GM18505 (cell line): ENCODE measurements at regions not wholly inside any gene's neighbourhood (a gene's known extent, or its start where the extent isn't known, plus 50 kb on each side); places are given as distances from the start of the nearest gene placed in this dataset.

Source experiments
- ATAC-seq: cut with Tn5 transposase; IDR thresholded peaks from one replicate; pipeline ENCODE4 v1.9.1; 2021; ENCODE audit not compliant: unreplicated experiment
- POLR2A ChIP-seq: IDR thresholded peaks from 4 replicates; pipeline ENCODE4 v1.6.1; 2011; ENCODE audit warnings: borderline replicate concordance; ENCODE audit not compliant: insufficient read depth, insufficient read length; ENCODE audit errors: extremely low read depth

DNA sequence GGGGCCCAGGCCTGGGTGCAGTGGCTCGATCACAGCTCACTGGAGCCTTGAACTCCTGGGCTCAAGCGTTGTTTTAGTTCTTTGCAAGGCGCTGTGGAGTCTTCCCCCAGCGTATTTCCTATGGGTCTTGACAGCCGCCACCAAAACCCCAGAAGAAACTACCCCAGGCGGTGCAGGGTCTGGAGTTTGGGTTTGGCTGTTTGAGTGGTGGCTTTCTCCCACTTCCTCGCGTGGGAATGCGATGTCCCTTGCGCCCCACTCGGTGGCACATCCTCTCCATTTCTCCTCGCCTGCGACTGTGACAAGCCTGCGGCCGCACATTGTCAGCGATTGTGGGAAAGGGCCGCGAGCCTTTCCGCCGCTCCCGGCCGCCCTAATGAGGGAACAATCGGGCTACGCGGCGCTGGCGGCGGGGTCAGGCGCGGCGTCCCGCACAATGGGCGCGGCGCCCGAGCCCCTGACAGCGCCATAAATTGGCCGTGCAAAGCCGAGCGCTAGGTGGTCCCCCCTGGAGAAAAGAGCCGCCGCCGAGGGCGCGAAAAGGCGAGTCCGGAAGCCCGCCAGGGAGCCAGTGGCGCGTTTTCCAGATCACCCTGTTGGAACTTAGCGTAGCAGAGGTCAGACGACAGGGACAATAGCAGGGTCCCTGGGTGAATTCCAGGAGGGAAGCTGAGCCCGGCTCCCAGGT, 194.9 kb upstream of the POU3F3 start:
- ATAC-seq = no peak
- TF ChIP-seq POLR2A = no peak

DNA sequence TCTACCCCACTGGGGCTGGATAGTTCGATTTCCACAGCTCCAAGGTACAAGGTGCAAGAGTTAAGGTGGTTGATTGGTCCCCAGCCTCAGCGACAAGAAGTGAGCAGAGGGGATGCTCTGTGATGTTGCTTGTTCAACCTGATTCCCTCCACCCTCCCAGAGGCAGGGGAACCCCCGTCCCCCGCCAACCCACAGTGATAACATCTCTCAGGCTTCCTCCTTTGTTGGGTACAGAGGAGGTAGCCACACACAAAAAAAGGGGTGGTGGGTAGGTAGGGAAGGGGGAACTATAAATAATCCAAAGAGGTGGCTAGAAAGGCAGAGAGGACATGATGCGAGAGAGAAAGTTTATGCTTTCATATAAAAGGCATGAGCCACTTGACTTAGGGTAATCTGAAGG, 192.9 kb upstream of the POU3F3 start:
- no peak for TF ChIP-seq POLR2A
- no peak for ATAC-seq

DNA sequence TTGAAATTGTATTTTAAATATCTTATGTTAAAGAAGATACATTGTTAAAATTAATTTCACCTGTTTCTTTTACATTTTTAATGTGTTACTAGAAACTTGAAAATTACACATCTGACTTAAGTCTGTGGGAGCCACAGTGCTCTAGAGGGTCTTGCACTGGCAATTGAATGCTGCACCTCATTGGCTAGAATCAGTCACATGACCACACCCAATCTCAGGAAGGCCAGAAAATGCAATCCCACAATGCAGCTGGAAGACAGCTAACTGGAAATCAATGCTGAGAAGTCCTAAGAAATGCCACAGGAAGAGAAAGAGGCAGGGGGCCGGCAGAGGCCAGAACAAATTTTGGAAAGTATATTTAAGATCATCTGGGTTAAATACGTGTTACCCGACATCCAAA, 189.2 kb upstream of the POU3F3 start:
- TF ChIP-seq POLR2A = no peak
- ATAC-seq = no peak

DNA sequence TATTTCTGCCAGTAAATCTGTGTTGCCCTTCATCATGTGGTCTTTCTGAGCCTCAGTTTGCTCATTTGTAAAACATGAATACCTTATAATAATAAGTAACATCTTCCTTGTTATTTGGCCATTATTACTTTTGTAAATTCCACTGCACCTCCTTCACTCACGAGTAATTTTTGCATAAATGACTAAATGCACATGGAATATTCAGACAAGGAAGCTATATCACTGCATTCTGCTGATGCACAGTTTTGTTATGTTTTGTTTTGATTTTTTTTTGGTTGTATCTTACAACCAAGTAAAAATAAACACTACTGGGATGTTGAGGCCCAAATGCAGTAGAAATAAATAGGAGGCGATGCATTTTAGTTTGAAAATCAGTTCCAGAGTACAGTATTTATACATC, 185.3 kb upstream of the POU3F3 start:
- ATAC-seq = no peak
- TF ChIP-seq POLR2A = no peak

DNA sequence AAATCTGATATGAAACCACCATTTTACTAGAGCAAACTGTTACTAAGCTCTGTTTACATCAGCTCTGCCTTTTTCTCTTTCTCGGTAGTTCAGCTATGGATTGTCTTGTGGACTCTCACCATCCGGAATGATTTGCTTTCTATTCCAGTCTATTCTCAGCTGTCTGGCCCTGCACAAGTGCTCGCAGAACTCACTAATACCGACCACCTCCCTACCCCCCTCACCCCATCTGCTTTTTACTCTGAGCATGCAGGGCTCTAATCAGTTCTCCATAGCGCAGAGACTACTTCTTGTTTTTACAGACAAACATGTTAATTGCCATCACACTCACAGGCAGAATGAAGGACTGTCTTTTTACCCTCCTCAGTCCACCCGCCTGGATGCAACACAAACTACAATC, 180.7 kb upstream of the POU3F3 start:
- no peak for ATAC-seq
- TF ChIP-seq POLR2A = no peak

DNA sequence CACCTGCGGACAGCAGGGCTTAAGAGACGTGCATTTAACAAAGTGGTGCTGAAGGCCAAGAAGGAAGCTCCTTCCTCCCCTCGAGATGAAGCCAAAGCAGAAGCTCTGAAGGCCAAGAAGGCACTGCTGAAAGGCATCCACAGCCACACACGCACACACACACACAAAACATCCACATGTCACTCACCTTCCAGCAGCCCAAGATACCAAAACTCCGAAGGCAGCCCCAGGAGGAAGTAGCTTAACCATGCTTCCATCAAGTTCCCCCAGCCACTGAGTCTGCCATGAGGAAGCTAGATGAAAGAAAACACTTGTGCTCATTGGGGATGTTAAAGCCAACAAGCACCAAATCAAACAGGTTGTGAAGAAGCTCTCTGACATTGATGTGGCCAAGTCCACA, 175.7 kb upstream of the POU3F3 start:
- no peak for ATAC-seq
- TF ChIP-seq POLR2A = no peak

DNA sequence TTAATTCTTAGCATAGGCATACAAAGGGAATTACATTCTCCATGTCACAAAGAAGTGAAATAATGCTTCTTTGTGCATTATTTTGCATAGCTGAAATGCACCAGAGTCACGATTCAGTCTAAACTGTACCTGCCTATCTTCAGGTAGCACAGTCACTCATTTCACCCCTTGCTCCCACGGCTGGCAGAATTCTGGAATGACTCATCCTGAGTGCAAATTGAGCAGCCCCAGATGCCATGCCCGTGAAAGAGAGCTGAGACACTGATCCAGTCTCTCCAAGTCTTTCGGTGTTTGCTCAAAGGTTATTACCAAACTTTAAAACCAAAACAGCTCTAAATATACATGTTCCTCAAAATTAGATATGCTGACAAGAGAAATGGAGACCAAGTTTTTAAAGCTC, 168.3 kb upstream of the POU3F3 start:
- ATAC-seq = no peak
- TF ChIP-seq POLR2A = no peak

DNA sequence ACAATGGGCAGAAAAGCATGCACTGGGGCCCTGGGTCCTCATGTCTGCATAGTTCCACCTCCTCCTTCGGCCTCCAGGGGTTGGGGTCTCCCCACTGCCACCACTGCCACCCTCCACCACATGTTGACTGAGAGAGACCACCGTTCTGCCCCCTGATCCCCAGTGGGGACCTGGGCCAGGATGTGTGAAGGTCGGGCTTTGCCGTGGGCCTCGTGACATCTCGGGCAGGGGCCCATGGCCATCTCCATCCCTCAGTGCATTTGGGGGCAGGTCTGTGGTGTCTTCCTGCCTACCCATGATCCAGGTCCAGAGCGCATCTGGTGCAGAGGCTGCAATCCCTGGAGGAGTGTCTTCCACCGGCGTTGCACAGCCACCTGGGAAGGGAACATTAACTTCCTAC, 166.8 kb upstream of the POU3F3 start:
- ATAC-seq = no peak
- no peak for TF ChIP-seq POLR2A

DNA sequence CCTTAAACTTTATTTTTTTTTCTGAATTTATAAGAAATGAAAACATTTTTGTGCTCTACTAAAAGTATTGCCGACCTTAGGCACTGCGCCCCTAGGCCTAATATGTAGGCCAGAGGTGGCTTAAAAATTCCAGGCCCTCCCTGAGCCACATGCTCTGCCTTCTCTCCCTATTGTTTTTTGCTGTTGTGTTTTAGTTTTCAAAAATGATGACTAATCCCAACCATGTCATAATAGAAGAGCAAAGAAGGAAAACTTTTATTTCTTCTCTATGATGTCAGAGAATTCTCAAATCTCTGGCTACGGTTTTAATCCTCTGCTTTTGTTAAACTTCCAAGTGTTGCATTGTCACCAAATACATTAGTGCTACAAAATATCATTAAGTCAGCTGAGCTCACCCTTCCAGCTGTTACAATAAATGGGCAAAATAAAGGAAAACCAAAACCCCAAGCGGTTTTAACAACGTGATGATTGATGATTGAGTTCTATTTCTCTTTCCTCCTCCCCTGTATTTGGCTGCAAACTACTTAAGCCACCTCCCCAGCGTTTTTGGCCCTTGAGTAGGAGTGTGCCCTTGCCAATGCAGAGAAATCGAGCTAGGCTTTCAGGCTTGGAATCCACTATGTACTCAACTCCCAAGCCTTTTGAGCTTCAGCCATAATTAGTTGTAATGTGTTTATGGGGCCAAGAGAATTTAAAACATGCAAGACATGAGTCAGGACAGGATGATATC, 163.5 kb upstream of the POU3F3 start:
- TF ChIP-seq POLR2A = no peak

DNA sequence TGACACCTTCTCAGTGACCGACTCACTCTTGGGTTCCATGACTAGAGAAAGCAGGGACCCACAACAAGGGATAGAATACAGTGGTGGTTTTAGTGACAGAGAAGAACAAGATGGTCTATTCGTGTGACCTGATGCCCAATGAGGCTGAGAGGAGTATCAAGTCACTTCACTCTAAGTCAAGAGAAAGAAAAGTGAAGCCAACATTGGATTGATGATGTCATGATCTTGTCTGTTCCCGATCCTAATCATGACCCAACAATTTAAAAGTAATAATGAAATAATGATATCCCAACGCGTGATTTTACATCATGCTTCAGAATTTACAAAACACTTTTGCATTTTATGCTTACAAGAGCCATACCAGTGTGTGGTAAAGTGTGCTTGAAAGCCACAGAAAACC, 155.6 kb upstream of the POU3F3 start:
- no peak for TF ChIP-seq POLR2A
- ATAC-seq = no peak

More for the DNA sequence above, 163.5 kb upstream of the POU3F3 start:
- ATAC-seq = no peak

DNA sequence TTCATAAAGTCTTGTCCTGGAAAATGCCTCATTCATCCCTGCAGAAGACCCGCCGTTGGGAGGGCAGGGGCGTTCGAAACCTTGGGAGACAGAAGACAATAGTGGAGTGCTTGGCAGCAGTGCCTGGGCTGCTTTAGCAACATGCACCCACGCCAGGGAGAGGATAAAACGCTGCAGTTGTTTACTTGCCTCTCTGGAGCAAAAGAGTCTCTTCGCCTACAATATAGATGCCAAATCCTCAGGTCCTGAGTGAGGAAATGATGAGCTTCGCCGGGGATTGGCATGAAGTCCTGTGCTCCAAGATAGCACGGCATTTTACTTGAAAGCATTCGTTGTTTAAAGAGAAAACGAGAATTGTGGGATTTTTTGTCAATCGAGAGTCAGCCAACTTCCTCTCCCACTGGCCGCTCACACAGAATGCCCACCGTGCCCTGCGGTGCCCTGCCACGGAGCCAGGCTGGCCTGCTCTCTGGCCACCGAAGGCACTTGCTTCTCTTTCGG, 152.5 kb upstream of the POU3F3 start:
- ATAC-seq = no peak
- no peak for TF ChIP-seq POLR2A

DNA sequence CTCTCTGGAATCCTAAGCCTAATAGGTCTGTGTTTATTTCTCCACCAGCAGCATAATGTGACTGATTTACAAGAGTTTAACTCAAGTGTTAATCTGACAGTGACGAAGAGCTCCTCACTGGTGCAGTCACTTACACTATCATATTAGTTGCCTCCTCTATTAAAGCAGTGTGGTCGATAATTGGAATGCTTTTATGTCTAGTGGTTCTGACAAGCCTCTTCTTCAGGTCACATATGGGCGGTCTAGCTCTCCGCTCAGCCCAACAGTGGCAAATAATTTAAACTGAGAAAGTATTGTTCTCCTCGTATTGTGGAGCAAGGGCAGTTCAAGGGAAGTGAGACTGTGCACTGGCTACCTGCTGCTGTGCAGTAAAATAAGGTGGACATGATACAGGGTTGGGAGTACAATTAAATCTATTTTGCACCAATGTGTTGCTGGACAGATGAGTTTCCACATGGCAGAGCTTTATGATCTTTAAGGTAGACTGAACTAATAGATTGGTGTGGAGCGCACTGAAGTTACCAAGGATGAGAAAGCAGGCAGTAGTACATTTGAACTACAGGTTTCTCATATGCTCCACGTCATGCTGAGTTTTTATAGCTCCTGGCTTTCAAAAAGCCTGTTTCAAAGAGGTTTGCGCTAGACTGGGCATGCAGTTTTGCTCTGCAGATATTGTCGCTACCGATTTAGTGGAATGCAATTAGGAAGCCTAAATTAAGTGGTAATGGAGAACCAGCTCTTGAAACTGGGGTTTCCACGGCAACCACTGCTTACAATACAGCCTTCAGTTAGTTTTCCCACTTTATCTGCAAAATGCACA, 151.7 kb upstream of the POU3F3 start:
- TF ChIP-seq POLR2A = no peak
- ATAC-seq = no peak

DNA sequence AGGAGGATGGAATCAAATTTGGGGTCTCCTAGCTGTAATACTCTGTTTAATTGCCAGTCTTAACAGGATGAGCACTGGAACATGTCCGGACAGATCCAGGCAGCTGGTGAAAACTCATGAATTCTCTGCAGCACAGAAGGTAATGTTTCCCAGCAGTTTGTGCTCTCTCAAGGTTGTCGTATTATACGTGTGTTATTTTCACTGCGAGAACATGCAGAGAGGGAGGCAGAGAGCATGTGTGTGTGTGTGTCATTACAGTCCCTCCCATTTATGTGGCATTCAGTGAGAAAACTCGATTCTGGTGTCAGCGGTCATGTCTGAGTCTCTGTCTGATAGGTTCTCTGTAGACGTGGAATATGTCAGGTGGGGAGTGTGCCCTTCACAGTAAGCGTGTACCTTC, 150.2 kb upstream of the POU3F3 start:
- no peak for ATAC-seq
- TF ChIP-seq POLR2A = no peak
